ENCODE measurements at regions not wholly inside any gene's neighbourhood (a gene's known extent, or its start where the extent isn't known, plus 50 kb on each side); places are given as distances from the start of the nearest gene placed in this dataset.

GRCh38 chr4:58514299-58514698 lies 1404.1 kb upstream of the IGFBP7 start:
- TF ChIP-seq CTCF (conservative IDR thresholded peaks at IDR 0.05; ENCODE audit: low read length), result no peak
- TF ChIP-seq EZH2phosphoT487 (IDR thresholded peaks at IDR 0.05; ENCODE audit: borderline replicate concordance, low read depth, low read length), result no peak
